GM19438 (cell line): ENCODE measurements at regions not wholly inside any gene's neighbourhood (a gene's known extent, or its start where the extent isn't known, plus 50 kb on each side); places are given as distances from the start of the nearest gene placed in this dataset.
"Not testable (repeated sequence)": the region's sequence is repeated elsewhere in the genome, so short reads cannot be mapped to it uniquely, and the experiment has no call there.

Experiments
- ATAC-seq: cut with Tn5 transposase; IDR thresholded peaks from one replicate; pipeline ENCODE4 v1.9.1; 2021; ENCODE audit warnings: low read depth; ENCODE audit not compliant: unreplicated experiment

DNA sequence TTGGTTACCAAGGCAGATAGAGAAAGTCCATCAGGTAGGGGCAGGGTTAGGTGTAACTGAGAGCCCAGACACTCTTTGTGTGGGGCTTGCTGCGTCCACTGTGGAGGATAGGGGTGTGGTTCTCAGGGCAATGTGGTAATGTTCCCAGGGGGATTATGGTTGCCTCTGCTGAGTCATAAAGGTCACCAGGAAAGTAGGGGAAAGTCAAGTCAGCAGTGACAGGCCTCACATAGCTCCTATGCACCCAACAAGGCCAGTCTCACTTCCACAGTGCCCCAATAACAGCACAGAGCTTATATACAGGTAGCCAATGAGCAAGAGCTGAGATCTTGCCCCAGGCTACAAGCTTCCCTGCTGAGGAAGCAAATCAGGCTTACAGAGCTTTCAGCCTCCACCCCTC is 1438.0 kb upstream of the ZEB2 start:
- ATAC-seq, result no peak

- no peak for ATAC-seq
These were observed 1420.0 kb upstream of the ZEB2 start for GRCh38 chr2:145939949-145940348.

DNA sequence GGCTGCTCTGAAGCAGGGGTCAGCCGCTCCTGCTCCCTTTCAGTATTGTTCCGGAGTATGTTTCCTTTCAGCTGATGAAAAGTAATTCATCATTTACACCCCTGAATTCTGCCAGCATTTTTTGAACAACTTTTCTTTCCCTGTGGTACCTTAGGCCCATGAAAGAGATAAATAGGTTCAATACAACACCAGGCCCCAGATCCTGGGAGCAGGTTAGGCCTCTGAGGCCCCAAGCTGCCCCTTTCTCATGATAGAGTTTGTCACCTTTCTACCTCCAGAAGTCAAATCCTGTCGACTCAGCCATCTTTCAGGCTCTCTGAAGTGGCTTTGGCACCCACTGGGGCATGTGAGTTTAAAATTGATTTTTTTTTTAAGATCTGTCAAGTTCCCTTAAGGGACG is 1415.1 kb upstream of the ZEB2 start:
- no peak for ATAC-seq

- ATAC-seq, result no peak
These were observed 1412.0 kb upstream of the ZEB2 start for GRCh38 chr2:145931781-145932395.

- no peak for ATAC-seq
These were observed 1410.4 kb upstream of the ZEB2 start for GRCh38 chr2:145930318-145930717.

DNA sequence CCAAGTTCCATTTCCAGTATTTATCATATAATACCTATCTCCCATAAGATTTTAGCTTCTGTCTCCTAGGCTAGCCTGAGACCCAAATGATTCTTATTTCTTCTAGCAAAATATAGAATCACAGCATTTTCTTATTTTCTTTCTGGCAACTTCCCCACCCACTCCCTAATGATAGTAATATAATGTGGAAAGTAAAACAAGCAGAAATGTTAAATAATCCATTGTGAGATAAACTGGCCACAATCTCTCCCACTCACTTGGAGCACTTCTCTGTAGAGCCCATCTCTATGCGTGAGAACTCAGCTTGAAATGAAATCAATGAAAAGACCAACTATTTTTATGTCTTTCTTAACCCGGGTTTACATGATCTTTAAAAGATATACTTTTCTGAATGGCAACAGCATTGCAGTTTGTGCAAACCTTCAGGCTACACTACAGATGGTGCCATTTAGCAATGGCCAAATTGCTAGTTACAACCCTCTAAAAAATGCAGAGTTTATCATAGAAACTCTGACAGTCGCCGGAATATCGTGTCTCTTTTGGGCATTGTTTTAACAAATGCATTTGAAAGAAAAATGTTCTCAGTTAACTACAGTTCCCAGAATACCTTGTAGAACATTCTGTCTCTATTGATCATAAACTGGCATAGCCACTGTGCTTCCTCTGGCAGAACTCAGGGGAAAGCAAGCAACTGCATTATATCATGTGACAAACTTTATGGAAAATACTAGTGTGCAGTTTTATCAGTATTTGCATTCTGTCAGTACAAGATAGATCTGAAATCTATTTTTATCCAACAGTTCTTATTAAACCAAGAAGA is 1407.4 kb upstream of the ZEB2 start:
- ATAC-seq, result no peak

DNA sequence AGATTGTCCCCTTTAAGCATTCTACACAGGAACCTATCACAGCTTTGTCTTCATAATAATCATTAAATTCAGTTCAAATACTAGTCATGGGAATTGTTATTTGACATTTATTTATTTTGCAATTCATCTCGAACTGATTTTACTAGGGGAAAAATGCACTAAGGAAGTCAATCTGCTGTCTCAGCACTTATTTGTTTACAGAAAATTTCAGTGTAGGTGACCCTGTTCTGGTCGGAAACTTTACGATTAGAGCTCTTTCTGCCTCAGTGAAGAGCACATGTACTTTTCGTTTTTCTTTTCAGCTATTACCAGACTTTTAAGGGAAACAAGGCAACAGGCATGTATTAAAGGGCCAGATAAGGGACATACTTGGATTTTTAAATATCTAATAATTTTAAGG is 1405.7 kb upstream of the ZEB2 start:
- no peak for ATAC-seq

GRCh38 chr2:145919477-145919876 is 1399.6 kb upstream of the ZEB2 start:
- ATAC-seq, result no peak

- no peak for ATAC-seq
These were observed 1399.0 kb upstream of the ZEB2 start for GRCh38 chr2:145918951-145919350.

GRCh38 chr2:145916799-145917198 is 1396.9 kb upstream of the ZEB2 start:
- no peak for ATAC-seq

- no peak for ATAC-seq
These were observed 1394.8 kb upstream of the ZEB2 start for GRCh38 chr2:145914716-145915115.

DNA sequence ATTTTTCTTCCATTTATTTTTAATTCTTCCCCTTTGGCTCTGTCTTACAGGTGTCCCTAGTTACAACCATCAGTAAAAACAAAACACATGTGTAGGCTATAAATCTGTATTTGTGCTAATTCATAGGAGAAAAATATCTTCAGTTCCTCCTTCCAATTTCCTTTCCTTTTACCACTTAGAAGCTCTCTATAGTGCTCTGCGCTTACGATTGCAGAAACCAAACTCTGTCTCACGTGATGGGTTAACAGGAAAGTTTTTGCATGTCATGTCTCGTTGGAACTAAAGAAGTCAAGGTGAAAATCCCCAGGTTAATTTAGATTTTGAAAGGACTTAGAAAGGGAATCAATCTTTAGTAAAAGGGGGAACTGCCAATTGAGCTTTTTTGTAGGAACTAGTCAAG is 1390.5 kb upstream of the ZEB2 start:
- ATAC-seq, result peak; percentile 78

DNA sequence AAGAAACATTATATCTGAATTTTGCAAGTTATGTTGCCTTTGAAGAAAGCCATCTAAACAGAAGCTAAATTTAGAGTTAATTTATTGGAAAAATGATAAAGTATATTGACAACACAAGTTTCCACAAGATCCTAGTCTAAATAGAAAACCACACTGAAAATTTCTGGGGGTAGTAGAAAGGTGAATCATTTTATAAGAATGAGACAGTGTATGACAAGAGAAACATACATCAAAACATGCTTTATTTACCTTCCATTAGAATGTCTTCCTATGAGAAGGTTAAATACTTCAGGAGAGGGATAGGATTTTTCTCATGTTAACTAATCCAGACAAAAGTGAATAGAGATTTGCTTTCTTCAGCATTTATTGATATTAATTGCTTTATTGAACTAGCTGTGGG is 1389.8 kb upstream of the ZEB2 start:
- ATAC-seq, result no peak

- ATAC-seq, result no peak
These were observed 1389.3 kb upstream of the ZEB2 start for GRCh38 chr2:145909175-145909755.

- no peak for ATAC-seq
These were observed 1386.4 kb upstream of the ZEB2 start for GRCh38 chr2:145906354-145906753.

DNA sequence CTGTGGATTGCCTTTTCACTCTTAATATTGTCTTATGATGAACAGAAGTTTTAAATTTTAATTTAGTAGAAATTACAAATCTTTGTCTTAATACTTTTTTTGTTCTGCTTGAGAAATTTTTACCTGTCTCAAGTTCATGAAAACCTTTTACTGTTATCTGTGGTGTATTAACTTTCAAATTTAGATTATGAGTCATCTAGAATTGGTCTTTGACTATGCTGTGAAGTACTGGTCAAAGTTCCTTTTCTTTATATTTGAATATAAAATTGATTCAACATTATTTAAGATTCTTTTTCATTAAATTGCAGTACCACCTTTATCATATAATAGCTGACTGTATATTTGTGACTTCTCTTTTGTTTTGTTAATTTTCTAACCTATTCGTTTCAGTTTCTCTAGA is 1385.5 kb upstream of the ZEB2 start:
- ATAC-seq, result no peak

DNA sequence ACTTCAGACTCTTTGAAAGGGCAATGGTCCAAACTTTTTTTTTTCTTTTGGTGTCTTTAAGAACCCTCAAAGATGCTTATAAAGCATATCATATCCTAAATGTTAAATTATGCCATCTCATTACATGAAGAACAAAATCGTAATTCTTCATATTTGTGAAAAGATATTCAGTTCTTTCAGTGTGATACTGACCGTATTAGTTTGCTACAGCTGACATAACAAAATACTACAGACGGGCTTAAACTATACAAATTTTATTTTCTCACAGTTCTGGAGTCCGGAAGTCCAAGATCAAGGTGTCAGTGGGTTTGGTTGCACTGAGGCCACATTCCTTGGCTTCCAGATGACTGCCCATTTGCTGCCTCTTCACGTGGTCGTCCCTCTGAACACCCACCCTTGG is 1377.2 kb upstream of the ZEB2 start:
- no peak for ATAC-seq

DNA sequence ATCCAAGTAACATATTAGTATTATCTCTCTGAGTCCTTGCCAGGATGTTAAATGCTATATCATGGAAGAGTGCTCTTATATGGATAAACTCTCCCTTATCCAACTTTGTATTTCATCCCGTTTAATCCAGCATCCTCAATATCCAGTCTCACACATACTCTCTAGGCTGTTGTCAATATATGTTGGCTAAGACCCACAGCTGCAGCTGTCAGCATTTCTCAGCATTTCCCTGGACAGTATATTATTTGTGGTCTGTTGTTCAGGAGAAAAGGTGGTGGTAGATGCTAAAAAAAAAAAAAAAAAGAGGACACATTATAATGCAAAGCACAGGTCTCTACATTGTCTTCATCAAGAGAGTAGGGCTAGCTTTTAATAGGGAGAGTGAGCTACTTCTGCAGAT is 1368.0 kb upstream of the ZEB2 start:
- ATAC-seq, result no peak

DNA sequence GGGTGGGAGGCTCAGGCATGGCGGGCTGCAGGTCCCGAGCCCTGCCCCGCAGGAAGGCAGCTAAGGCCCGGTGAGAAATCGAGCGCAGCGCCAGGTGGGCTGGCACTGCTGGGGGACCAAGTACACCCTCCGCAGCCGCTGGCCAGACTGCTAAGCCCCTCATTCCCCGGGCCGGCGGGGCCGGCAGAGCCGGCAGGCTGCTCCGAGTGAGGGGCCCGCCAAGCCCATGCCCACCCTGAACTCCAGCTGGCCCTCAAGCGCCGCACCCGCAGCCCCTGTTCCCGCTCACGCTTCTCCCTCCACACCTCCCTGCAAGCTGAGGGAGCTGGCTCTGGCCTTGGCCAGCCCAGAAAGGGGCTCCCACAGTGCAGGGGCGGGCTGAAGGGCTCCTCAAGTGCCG is 1361.1 kb upstream of the ZEB2 start:
- ATAC-seq, result not testable (repeated sequence)

GRCh38 chr2:145875016-145875415 is 1355.1 kb upstream of the ZEB2 start:
- ATAC-seq, result no peak

- ATAC-seq, result no peak
These were observed 1354.5 kb upstream of the ZEB2 start for GRCh38 chr2:145874466-145874865.

DNA sequence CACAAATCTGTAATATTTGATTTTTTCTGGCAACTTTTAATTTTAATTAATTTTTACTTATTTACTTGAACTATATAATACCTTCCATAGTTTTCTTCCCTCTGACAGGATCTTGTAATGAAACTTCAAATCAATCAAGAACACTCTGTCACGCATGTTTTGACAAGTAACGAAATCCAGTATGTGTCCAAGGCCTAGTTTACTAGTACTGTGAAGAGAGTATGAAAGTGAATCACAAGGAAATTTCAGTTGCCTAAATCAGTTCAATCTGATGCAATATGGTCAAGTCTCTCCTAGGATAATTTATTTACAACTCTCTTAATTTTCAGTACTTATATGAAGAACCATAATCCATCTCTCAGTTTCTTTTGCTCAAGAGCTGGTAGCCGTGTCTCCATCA is 1344.6 kb upstream of the ZEB2 start:
- ATAC-seq, result no peak
